Frontal cortex (tissue), 3 donors: ENCODE measurements at regions not wholly inside any gene's neighbourhood (a gene's known extent, or its start where the extent isn't known, plus 50 kb on each side); places are given as distances from the start of the nearest gene placed in this dataset.
A peak's percentile ranks its signal among the peaks of the same experiment; 100 is the strongest.
"Not testable (repeated sequence)": the region's sequence is repeated elsewhere in the genome, so short reads cannot be mapped to it uniquely, and the experiment has no call there.

Source experiments
- DNase-seq, 2 donors: peaks; one replicate each; pipeline ENCODE4 v3.0.0; 2012; ENCODE audit warnings: low spot score in 2 of 2
- FAIRE-seq: peaks from 2 replicates; lab custom pipeline; 2012; peaks lifted over from hg19 to GRCh38; lab: Jason Lieb, UNC
- donor health status: control.
- donor health status: control.
- donor health status: control.

GRCh38 chr10:26952094-26952493 lies 91.3 kb upstream of the ABI1 start:
- DNase-seq (no peak), FAIRE-seq (no peak)

GRCh38 chr10:26951650-26952049 lies 90.9 kb upstream of the ABI1 start:
- DNase-seq (no peak), FAIRE-seq (no peak)

GRCh38 chr10:26950934-26951333 lies 90.2 kb upstream of the ABI1 start:
- FAIRE-seq (peak; percentile 40), DNase-seq (no peak)

- no peak for FAIRE-seq
Measured at GRCh38 chr10:26946102-26946811, 85.5 kb upstream of the ABI1 start.

GRCh38 chr10:26944261-26944882 lies 83.6 kb upstream of the ABI1 start:
- FAIRE-seq (no peak), DNase-seq (no peak)

More at GRCh38 chr10:26946102-26946811, 85.5 kb upstream of the ABI1 start:
- no peak for DNase-seq

GRCh38 chr10:26939962-26940354 lies 79.2 kb upstream of the ABI1 start:
- no peak for DNase-seq
- no peak for FAIRE-seq

- FAIRE-seq: no peak
- DNase-seq: no peak
Measured at GRCh38 chr10:26939290-26939961, 78.7 kb upstream of the ABI1 start.

- DNase-seq (no peak), FAIRE-seq (no peak)
Measured at GRCh38 chr10:26938578-26938977, 77.8 kb upstream of the ABI1 start.

GRCh38 chr10:26937371-26937770 lies 76.6 kb upstream of the ABI1 start:
- DNase-seq: no peak
- FAIRE-seq: no peak

- not testable (repeated sequence) for DNase-seq, FAIRE-seq
Measured at GRCh38 chr10:26934190-26934589, 73.4 kb upstream of the ABI1 start.

GRCh38 chr10:26932576-26932975 lies 71.8 kb upstream of the ABI1 start:
- no peak for FAIRE-seq
- no peak for DNase-seq

- FAIRE-seq: no peak
- no peak for DNase-seq
Measured at GRCh38 chr10:26931223-26931622, 70.5 kb upstream of the ABI1 start.

- not testable (repeated sequence) for DNase-seq
Measured at GRCh38 chr10:26922824-26923223, 62.1 kb upstream of the ABI1 start.

GRCh38 chr10:26919156-26919860 lies 58.5 kb upstream of the ABI1 start:
- FAIRE-seq: not testable (repeated sequence)

More at GRCh38 chr10:26922824-26923223, 62.1 kb upstream of the ABI1 start:
- not testable (repeated sequence) for FAIRE-seq

GRCh38 chr10:26914898-26915297 lies 54.1 kb upstream of the ABI1 start:
- no peak for DNase-seq
- no peak for FAIRE-seq

More at GRCh38 chr10:26919156-26919860, 58.5 kb upstream of the ABI1 start:
- not testable (repeated sequence) for DNase-seq

- no peak for DNase-seq
- FAIRE-seq: no peak
Measured at GRCh38 chr10:26911811-26912461, 51.2 kb upstream of the ABI1 start.
